Left forelimb (tissue), 1 donor: ENCODE measurements at regions not wholly inside any gene's neighbourhood (a gene's known extent, or its start where the extent isn't known, plus 50 kb on each side); places are given as distances from the start of the nearest gene placed in this dataset.

Experiments
- DNase-seq: peaks from one replicate; pipeline ENCODE4 v3.0.0-alpha.2; 2018; ENCODE audit warnings: low spot score

- no peak for DNase-seq
These were observed 124.3 kb downstream of the TRIM29 start for GRCh38 chr11:120013325-120014250.

- DNase-seq = no peak
These were observed 125.7 kb downstream of the TRIM29 start for GRCh38 chr11:120012245-120012644.

DNA sequence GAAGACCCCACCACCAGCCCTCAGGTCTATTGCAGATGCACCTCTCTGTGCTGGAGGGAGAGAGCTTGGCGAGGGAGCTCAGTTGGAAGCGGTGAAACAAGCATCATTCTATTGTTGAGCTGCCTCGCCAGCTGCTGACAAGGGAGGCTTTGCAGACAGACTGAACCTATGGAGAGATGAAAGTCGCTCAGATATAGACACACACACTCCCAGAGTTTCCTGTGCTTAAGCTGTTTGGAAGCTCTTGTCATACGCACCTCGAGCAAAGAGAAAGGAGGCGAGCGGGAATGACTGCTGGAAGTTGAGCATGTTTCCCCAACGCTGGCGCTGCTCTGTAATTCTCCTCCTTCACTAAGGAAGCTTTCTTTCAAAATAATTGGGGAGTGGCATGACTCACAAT is 126.1 kb downstream of the TRIM29 start:
- DNase-seq = no peak

- no peak for DNase-seq
These were observed 127.1 kb downstream of the TRIM29 start for GRCh38 chr11:120010775-120011174.

- DNase-seq = no peak
These were observed 128.0 kb downstream of the TRIM29 start for GRCh38 chr11:120009938-120010337.

- no peak for DNase-seq
These were observed 130.8 kb downstream of the TRIM29 start for GRCh38 chr11:120007144-120007543.

- DNase-seq = no peak
These were observed 133.2 kb downstream of the TRIM29 start for GRCh38 chr11:120004723-120005122.

DNA sequence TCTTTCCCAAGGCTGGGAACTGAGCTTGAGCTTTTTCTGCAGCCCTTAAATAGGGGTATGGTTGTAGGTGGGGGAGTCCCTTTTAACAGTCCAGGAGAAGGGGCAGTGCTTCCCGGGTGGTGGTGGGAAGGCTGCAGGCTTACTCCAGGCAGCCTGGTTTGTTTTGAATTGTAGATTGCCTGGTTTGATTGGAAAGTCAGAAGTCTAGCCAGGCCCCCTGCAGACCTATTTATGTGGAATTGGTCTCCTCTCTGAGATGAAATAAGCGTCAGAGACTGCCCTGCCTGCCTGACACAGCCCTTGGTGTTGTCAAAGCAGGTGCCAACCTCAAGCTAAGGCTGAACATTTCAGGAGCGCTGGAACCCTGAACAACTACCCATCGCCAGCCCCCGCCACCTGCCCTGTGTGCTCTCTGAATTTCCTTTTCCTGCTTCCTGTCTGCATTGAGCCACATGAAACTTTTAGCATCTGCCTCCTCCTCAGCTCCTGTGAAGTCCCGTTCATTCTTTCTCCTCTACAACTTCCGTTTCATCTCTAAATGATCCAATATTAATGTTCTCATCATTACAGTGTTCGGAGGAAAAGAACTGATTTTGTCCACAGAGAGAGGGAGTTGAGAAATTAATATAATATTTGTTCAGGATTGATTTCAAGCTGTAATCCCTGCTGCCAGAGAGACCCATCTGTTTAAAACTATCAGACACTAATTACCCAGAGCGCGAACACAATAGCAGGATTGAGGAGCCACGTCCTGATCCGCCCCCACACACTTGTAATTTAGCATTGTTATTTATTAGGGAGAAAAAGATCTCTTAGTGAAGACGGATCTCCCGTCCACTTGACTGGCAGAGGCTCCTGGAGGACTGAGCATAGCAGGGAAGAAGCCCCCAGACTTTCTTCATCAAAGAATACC is 136.5 kb downstream of the TRIM29 start:
- no peak for DNase-seq

- DNase-seq = no peak
These were observed 138.7 kb downstream of the TRIM29 start for GRCh38 chr11:119999220-119999619.

- no peak for DNase-seq
These were observed 141.4 kb downstream of the TRIM29 start for GRCh38 chr11:119996556-119996955.

GRCh38 chr11:119995730-119996491 is 142.0 kb downstream of the TRIM29 start:
- no peak for DNase-seq

DNA sequence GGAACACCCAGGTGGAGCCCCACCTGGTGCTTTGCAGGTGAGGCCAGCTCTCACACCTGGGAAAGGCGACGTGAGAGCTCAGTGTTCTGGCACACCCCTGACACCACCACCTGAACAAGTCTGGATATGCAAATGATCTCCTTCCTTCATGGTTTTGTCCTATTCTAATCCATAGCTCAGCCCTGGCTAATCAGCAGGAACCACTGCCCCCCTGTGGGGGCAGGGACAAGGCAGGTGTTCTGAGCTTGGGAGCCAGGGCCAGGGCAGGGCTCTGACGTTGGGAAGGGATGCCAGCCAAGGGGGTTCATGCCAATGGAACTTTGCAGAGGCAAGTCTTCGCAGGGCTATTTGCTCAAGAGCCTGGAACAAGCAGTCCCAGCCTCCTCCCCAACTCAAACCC is 144.2 kb downstream of the TRIM29 start:
- no peak for DNase-seq

GRCh38 chr11:119992171-119993051 is 145.5 kb downstream of the TRIM29 start:
- no peak for DNase-seq

- DNase-seq = no peak
These were observed 146.2 kb downstream of the TRIM29 start for GRCh38 chr11:119991669-119992068.

- DNase-seq = no peak
These were observed 146.9 kb downstream of the TRIM29 start for GRCh38 chr11:119991022-119991404.

GRCh38 chr11:119990309-119991021 is 147.4 kb downstream of the TRIM29 start:
- DNase-seq = no peak

GRCh38 chr11:119989159-119989821 is 148.6 kb downstream of the TRIM29 start:
- DNase-seq = no peak

GRCh38 chr11:119985551-119985950 is 152.4 kb downstream of the TRIM29 start:
- no peak for DNase-seq

DNA sequence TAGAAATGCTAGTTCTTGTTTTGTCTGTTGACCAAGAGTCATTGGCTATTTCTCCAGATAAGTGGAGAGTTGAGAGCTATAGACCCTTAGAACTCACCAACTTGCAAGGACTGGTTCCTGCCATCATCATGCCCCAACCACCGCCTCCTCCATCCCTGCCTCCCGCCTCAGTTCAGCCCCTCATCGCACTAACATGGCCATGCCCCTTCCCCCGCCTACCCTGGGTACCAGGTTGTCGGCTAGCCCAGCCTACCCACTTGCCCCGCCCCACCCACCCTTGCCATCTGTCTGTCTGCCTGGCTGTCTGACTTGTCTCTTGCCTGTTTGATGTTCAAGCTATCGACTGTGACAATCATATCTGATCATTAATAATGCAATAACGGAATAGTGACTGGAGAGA is 154.1 kb downstream of the TRIM29 start:
- no peak for DNase-seq

DNA sequence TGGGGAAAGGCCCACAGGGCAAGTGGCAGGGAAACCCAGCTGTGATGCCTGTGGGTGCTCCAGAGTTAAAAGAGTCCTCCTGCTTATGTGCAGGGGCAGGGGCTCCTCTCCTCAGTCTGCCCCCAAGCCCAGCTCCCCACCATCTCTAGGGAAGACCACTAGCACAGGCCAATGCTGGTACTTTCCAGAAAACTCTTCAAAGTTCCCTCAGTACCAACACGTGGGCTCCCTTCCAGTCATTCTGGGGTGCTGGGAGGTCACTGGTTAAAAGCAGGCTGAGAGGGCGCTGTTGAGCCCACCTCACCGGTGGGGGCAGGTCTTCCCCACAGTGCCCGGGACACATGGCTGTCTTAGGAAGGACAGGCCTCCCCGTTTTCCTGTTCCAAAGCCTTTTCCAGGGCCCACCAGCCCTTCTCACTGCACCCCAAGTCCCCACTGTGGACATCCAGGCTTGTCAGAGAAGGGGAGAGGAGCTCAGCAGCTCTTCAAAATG is 154.6 kb downstream of the TRIM29 start:
- no peak for DNase-seq
